ENCODE measurements at regions not wholly inside any gene's neighbourhood (a gene's known extent, or its start where the extent isn't known, plus 50 kb on each side); places are given as distances from the start of the nearest gene placed in this dataset.

GRCh38 chr5:51002368-51002767 lies 335.9 kb downstream of the PARP8 start:
- DNase-seq (ENCODE audit: low spot score) (no peak), ATAC-seq (no peak)
- intact Hi-C loops (cut with DNase I): no loop called here

DNA sequence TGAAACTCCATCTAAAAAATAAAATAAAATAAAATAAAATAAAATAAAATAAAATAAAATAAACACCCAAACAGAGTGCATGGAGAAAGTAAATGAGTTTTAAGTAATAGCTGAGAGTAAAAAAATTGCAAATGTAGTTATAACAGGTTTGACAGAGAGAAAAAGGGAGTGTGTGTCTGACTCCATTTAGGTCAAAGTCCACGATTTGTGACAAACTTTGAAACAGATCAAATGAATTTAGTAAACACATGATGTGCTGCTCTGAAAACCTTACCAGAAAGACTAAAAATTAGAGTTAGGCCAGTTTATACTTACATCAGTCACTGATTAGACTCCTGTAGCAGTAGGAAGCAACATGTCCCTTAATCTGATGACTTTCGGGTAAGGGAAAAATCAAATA lies 346.6 kb downstream of the PARP8 start:
- ATAC-seq (no peak), DNase-seq (ENCODE audit: low spot score) (no peak)
- intact Hi-C loops (cut with DNase I): no loop called here

DNA sequence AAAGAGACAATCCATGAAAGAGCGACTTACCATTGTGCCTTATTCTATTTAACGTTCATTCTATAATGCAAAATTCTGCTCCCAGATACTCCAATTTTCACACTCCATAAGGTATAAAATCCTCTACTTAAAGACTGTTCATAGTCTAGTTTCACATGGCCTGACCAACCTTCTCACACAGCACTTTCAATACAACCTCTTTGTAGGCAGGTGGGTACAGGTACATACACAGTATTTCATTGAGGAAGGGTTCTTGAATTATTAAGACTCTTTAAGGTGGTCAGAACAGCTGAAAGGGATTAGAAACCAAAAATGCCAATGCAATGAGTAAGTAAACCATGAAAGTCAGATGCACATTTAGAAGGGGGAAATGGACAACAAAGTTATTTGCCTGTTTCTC lies 352.0 kb downstream of the PARP8 start:
- ATAC-seq: no peak
- no peak for DNase-seq (ENCODE audit: low spot score)
- intact Hi-C loops (cut with DNase I): no loop called here

GRCh38 chr5:51024263-51024662 lies 357.8 kb downstream of the PARP8 start:
- no peak for DNase-seq (ENCODE audit: low spot score)
- intact Hi-C loops (cut with DNase I): no loop called here
- no peak for ATAC-seq

DNA sequence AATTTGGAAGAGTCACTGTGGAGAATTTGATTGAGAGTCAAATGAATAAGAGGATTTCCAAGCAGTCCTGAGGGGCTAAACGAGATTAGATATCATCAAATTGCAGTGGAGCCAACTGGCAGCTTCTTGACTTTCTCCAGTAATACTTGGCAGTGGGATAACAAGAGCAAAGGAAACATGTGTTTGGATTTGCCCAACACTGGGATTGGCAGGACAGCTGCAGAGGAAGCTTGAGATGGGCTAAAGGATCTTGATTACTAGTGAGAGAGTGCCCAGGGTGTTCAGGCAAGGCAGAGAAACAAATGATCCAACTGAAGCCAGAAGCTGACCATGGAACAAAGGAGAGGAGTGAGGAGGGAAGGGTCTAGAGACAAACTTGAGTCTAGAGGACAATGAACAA lies 356.0 kb upstream of the ISL1 start:
- ATAC-seq: no peak
- no peak for DNase-seq (ENCODE audit: low spot score)
- intact Hi-C loops (cut with DNase I): no loop called here

DNA sequence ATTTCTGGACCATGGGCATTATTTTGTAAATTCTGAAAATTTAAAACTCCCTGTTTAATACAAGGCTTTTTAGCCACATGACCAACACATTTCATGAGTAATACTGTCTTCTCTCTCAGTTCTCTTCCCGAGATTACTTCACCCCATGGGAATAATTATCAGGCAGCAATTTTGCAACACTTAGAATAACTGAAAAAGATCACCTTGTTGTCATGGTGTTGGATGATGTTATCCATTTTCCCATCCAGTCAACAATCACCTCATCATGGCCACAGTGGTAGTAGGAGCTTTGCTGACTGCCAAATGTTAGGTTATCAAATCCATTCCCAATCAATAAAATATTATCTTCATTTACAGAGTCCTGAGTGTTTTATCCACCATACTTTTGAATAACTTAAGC lies 354.9 kb upstream of the ISL1 start:
- ATAC-seq (no peak), DNase-seq (ENCODE audit: low spot score) (no peak)
- intact Hi-C loops (cut with DNase I): no loop called here

DNA sequence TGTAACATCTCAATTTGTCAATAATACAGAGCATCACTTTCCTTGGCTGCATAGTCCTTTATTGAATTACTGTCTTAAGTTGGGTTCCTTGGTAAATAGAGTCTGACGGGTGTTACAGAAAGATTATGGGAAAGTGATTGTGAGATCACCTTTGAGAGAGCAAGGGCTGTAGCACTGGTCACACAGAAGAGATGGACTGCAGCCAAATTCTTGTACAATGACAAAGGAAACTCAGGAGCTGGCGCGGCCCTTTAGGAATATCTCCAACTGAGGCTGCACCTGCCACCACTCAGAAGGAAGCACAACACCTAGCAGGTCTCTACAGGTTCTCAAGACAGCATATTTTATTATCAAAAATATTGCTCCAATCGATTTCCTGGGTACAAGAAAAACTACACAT lies 350.0 kb upstream of the ISL1 start:
- ATAC-seq: no peak
- intact Hi-C loops (cut with DNase I): no loop called here
- no peak for DNase-seq (ENCODE audit: low spot score)

- intact Hi-C loops (cut with DNase I): no loop called here
- ATAC-seq: no peak
- no peak for DNase-seq (ENCODE audit: low spot score)
Observed at GRCh38 chr5:51034222-51034901, 348.9 kb upstream of the ISL1 start.

GRCh38 chr5:51039424-51040329 lies 343.6 kb upstream of the ISL1 start:
- ATAC-seq: no peak
- no peak for DNase-seq (ENCODE audit: low spot score)
- intact Hi-C loops (cut with DNase I): no loop called here

DNA sequence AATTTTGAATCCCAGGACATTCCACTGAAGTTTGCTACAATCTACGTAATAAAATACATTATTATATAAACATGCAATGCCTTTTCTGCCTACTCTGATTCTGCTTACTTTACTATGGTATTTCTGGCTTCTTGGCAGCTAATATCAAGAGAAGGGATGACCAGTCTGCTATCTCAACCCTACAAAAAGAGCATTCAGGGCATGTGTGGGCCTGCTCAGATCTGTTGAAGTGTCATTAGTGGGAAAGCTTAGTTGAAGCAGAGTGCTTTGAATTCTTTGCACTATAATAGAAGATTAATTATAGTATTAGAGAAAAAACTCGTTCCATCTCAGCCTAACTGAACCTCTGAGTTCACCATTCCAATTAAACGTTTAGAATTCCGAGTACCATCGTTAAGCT lies 339.5 kb upstream of the ISL1 start:
- ATAC-seq: no peak

DNA sequence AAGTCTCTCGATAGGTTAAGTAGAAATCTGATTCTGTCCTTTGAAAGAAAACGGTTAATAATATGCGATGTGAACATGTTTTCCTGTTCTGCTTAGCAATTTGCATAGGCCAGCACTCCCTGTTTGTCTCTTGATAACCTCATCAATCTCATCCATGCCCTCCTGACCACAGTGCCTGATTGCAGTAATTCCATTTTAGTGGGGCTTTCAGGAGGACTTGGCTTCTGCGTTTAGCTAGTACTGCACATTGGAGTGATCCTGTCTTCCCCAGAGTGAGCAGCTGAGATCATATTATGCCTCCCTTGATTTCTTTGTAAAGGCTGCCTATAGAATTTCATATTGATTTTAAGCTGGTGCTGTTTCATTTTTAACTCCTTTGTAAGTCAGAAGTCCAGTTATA lies 335.9 kb upstream of the ISL1 start:
- intact Hi-C loops (cut with DNase I): no loop called here
- no peak for DNase-seq (ENCODE audit: low spot score)
- no peak for ATAC-seq

More for the DNA sequence above, 339.5 kb upstream of the ISL1 start:
- intact Hi-C loops (cut with DNase I): no loop called here
- DNase-seq (ENCODE audit: low spot score): no peak

- no peak for ATAC-seq
- intact Hi-C loops (cut with DNase I): no loop called here
- DNase-seq (ENCODE audit: low spot score): no peak
Observed at GRCh38 chr5:51053361-51053760, 329.9 kb upstream of the ISL1 start.

DNA sequence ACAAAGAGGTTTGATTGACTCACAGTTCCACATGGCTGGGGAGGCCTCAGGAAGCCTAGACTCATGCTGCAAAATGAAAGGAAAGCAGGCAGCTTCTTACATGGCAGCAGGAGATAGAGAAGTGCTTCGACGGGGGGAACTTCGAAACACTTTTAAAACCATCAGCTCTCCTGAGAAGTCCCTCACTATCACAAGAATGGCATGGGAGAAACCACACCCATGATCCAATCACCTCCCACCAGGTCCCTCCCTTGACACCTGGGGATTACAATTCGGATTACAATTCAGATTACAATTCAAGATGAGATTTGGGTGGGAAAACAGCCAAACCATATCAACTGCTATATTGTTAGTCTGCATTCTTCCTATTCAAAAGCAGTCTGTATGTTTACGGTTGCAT lies 322.3 kb upstream of the ISL1 start:
- ATAC-seq: no peak
- no peak for DNase-seq (ENCODE audit: low spot score)

DNA sequence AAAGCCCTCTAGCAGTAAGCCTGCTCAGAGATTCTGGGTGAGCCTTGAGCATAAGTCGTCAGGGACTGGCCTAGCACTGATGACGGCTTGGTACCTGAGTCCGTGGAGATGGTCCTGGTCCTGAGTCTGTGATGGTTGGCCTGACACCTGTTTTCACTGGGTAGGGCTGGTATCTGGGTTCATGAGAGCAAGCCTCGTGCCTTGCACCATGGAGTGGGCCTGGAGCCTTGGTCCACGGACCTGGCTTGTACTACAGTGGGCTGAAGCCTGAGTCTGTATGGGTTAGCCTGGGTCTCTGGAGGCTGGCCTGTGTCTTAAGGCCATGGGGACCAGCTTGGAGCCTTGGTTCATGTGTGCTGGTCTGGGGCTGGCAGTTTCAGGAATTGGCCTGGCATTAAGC lies 310.3 kb upstream of the ISL1 start:
- ATAC-seq: no peak
- DNase-seq (ENCODE audit: low spot score): no peak
- intact Hi-C loops (cut with DNase I): no loop called here

More for the DNA sequence above, 322.3 kb upstream of the ISL1 start:
- intact Hi-C loops (cut with DNase I): no loop called here

DNA sequence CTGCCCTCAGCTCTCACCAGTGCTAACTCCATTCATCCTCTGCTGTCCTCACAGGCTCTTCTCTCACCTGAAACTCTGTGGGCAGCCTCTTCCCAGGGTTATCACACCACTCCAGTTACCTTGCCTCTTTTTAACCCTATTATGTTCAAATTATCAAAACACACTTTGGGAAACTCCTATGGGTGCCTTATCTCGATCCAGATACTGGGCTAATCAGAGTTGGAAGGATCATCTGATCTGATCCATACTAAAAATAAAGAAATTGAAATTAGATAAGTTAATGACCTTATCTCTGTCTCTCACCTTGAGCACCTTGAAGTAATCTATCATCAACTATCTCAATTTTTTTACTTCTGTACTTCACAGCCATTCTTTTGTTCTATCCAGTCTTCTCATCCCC lies 300.5 kb upstream of the ISL1 start:
- intact Hi-C loops (cut with DNase I): no loop called here
- ATAC-seq: no peak
- DNase-seq (ENCODE audit: low spot score): no peak

- ATAC-seq (no peak), DNase-seq (ENCODE audit: low spot score) (no peak)
- intact Hi-C loops (cut with DNase I): no loop called here
Observed at GRCh38 chr5:51091816-51092215, 291.4 kb upstream of the ISL1 start.

- DNase-seq (ENCODE audit: low spot score): no peak
- intact Hi-C loops (cut with DNase I): no loop called here
- no peak for ATAC-seq
Observed at GRCh38 chr5:51095486-51095885, 287.8 kb upstream of the ISL1 start.

GRCh38 chr5:51096859-51097258 lies 286.4 kb upstream of the ISL1 start:
- no peak for DNase-seq (ENCODE audit: low spot score)
- intact Hi-C loops (cut with DNase I): no loop called here
- no peak for ATAC-seq

- ATAC-seq: no peak
- intact Hi-C loops (cut with DNase I): no loop called here
Observed at GRCh38 chr5:51099173-51099853, 283.9 kb upstream of the ISL1 start.

GRCh38 chr5:51104556-51104955 lies 278.7 kb upstream of the ISL1 start:
- DNase-seq (ENCODE audit: low spot score): no peak
- intact Hi-C loops (cut with DNase I): no loop called here
- no peak for ATAC-seq

More at GRCh38 chr5:51099173-51099853, 283.9 kb upstream of the ISL1 start:
- DNase-seq (ENCODE audit: low spot score): no peak
